H1 (cell line): ENCODE measurements at regions not wholly inside any gene's neighbourhood (a gene's known extent, or its start where the extent isn't known, plus 50 kb on each side); places are given as distances from the start of the nearest gene placed in this dataset.
A peak's percentile ranks its signal among the peaks of the same experiment; 100 is the strongest.

Source experiments
- CTCF ChIA-PET: fragments of 300-600 bp; sonication (Branson Sonifier 250); formaldehyde crosslinking; loops from one replicate; lab custom pipeline; 2021; ENCODE audit not compliant: partially characterized antibody; lab: Charles Lee
- POLR2A ChIA-PET: fragments of 300-600 bp; sonication (Branson Sonifier 250); formaldehyde crosslinking; loops from one replicate; lab custom pipeline; 2021; ENCODE audit warnings: inconsistent platforms; ENCODE audit not compliant: partially characterized antibody; lab: Charles Lee
- DNase-seq, 2 experiments: peaks; one replicate each; pipeline versions ENCODE4 v3.0.0 to v3.0.0-alpha.2; 2010 to 2022; ENCODE audit warnings: low spot score in 2 of 2, low read depth in 1 of 2, mixed read lengths in 1 of 2
- FAIRE-seq: peaks from 2 replicates; lab custom pipeline; 2011; peaks lifted over from hg19 to GRCh38; lab: Jason Lieb, UNC
- H2AFZ ChIP-seq: 2 replicates; pipeline ENCODE4 v1.8.1; 2012; ENCODE audit warnings: low read length, inconsistent platforms
- H2AK5ac ChIP-seq: 2 replicates; pipeline ENCODE4 v1.6.1; 2013; ENCODE audit warnings: low read depth, low read length
- H2BK120ac ChIP-seq: replicated peaks from 2 replicates; pipeline ENCODE3; 2013; ENCODE audit warnings: low read depth, low read length, inconsistent platforms
- H2BK12ac ChIP-seq: 2 replicates; pipeline ENCODE4 v1.6.1; 2013; ENCODE audit warnings: low read depth, low read length
- H2BK15ac ChIP-seq: 2 replicates; pipeline ENCODE4 v1.6.1; 2013; ENCODE audit warnings: low read length
- H2BK20ac ChIP-seq: 2 replicates; pipeline ENCODE4 v1.6.1; 2013; ENCODE audit warnings: low read length
- H2BK5ac ChIP-seq: 2 replicates; pipeline ENCODE4 v1.6.1; 2013; ENCODE audit warnings: low read depth, low read length
- H3K14ac ChIP-seq: 2 replicates; pipeline ENCODE4 v1.6.1; 2013; ENCODE audit warnings: inconsistent platforms; ENCODE audit not compliant: insufficient read length
- H3K18ac ChIP-seq: 2 replicates; pipeline ENCODE4 v1.6.1; 2013; ENCODE audit warnings: low read length; ENCODE audit errors: extremely low read depth
- H3K23ac ChIP-seq: 2 replicates; pipeline ENCODE4 v1.6.1; 2013; ENCODE audit warnings: inconsistent platforms; ENCODE audit not compliant: insufficient read length
- H3K23me2 ChIP-seq: 2 replicates; pipeline ENCODE4 v1.6.1; 2013; ENCODE audit warnings: low read depth, low read length
- H3K27ac ChIP-seq: 2 replicates; pipeline ENCODE4 v1.6.1; 2011; ENCODE audit warnings: low read depth, low read length, inconsistent platforms
- H3K27me3 ChIP-seq, 4 experiments: replicated peaks in 1 of 4; 1 replicate in 1 of 4; 2 replicates in 3 of 4; pipeline versions ENCODE4 v1.6.1 to v1.8.1; 2011 to 2013; ENCODE audit warnings: low read length in 3 of 4, mild to moderate bottlenecking in 3 of 4, inconsistent platforms in 2 of 4, mixed read lengths in 2 of 4, moderate library complexity in 1 of 4; ENCODE audit not compliant: control insufficient read depth in 3 of 4, insufficient read depth in 3 of 4; ENCODE audit errors: extremely low read depth in 1 of 4
- H3K36me3 ChIP-seq, 4 experiments: 2 replicates each; pipeline versions ENCODE4 v1.6.1 to v1.8.1; 2011 to 2013; ENCODE audit warnings: mild to moderate bottlenecking in 4 of 4, low read length in 3 of 4, moderate library complexity in 2 of 4, control low read depth in 1 of 4, inconsistent platforms in 1 of 4; ENCODE audit not compliant: insufficient read depth in 4 of 4, control insufficient read depth in 2 of 4
- H3K4ac ChIP-seq: replicated peaks from 2 replicates; pipeline ENCODE3; 2013; ENCODE audit warnings: low read length, low read depth, mixed read lengths, inconsistent platforms; ENCODE audit not compliant: insufficient read length
- H3K4me1 ChIP-seq, 4 experiments: replicated peaks in 1 of 4; 1 replicate in 1 of 4; 2 replicates in 3 of 4; pipeline versions ENCODE4 v1.6.1 to v1.8.1; 2011 to 2013; ENCODE audit warnings: low read length in 3 of 4, inconsistent platforms in 2 of 4, mixed read lengths in 1 of 4; ENCODE audit not compliant: insufficient read depth in 4 of 4, control insufficient read depth in 3 of 4
- H3K4me2 ChIP-seq, 2 experiments: 2 replicates each; pipeline versions ENCODE4 v1.6.1 to v1.8.1; 2011 to 2013; ENCODE audit warnings: low read depth in 2 of 2, low read length in 2 of 2, control low read depth in 1 of 2, inconsistent platforms in 1 of 2, mild to moderate bottlenecking in 1 of 2; ENCODE audit not compliant: insufficient read depth in 1 of 2
- H3K4me3 ChIP-seq, 4 experiments: fragments of 200-600, 300-600 bp in 1 of 4; sonication (generic), shearing (Covaris generic), sonication (Bioruptor Twin) in 1 of 4; 2 replicates each; pipeline versions ENCODE4 v1.5.1 to v1.8.1; 2011 to 2016; ENCODE audit warnings: low read length in 4 of 4, low read depth in 3 of 4, control low read depth in 2 of 4, inconsistent platforms in 2 of 4, mild to moderate bottlenecking in 2 of 4, mixed read lengths in 1 of 4, moderate library complexity in 1 of 4; ENCODE audit not compliant: insufficient read depth in 2 of 4; ENCODE audit errors: extremely low read depth in 1 of 4
- H3K56ac ChIP-seq: replicated peaks from 2 replicates; pipeline ENCODE3; 2013; ENCODE audit warnings: low read depth, mild to moderate bottlenecking, mixed read lengths, low read length, inconsistent platforms; ENCODE audit not compliant: insufficient read length
- H3K79me1 ChIP-seq: 2 replicates; pipeline ENCODE4 v1.6.1; 2013; ENCODE audit warnings: low read depth, low read length, control low read depth
- H3K79me2 ChIP-seq, 2 experiments: 2 replicates each; pipeline versions ENCODE4 v1.6.1 to v1.8.1; 2012 to 2013; ENCODE audit warnings: low read length in 2 of 2, mild to moderate bottlenecking in 2 of 2, inconsistent platforms in 1 of 2; ENCODE audit not compliant: insufficient read depth in 2 of 2, control insufficient read depth in 1 of 2
- H3K9ac ChIP-seq, 4 experiments: replicated peaks in 1 of 4; 1 replicate in 1 of 4; 2 replicates in 3 of 4; pipeline versions ENCODE4 v1.6.1 to v1.8.1; 2011 to 2013; ENCODE audit warnings: low read depth in 3 of 4, low read length in 3 of 4, control low read depth in 2 of 4, mild to moderate bottlenecking in 2 of 4, moderate library complexity in 2 of 4, inconsistent platforms in 1 of 4; ENCODE audit errors: extremely low read depth in 1 of 4
- H3K9me3 ChIP-seq, 2 experiments: 2 replicates each; pipeline versions ENCODE4 v1.6.1 to v1.8.1; 2012 to 2013; ENCODE audit warnings: mild to moderate bottlenecking in 2 of 2, moderate library complexity in 2 of 2, control low read depth in 1 of 2, inconsistent platforms in 1 of 2, low read depth in 1 of 2, low read length in 1 of 2, mixed read lengths in 1 of 2; ENCODE audit not compliant: insufficient read depth in 2 of 2
- H4K20me1 ChIP-seq, 2 experiments: replicated peaks in 1 of 2; 2 replicates each; pipeline versions ENCODE3 to v1.8.1; 2011 to 2013; ENCODE audit warnings: inconsistent platforms in 2 of 2, low read length in 2 of 2, mild to moderate bottlenecking in 1 of 2; ENCODE audit not compliant: insufficient read depth in 2 of 2, control insufficient read depth in 1 of 2
- H4K5ac ChIP-seq: 2 replicates; pipeline ENCODE4 v1.6.1; 2013; ENCODE audit warnings: low read length, low read depth, mixed read lengths, inconsistent platforms; ENCODE audit not compliant: insufficient read length
- H4K8ac ChIP-seq: 2 replicates; pipeline ENCODE4 v1.8.0; 2013; ENCODE audit warnings: mild to moderate bottlenecking, moderate library complexity, low read length, inconsistent platforms; ENCODE audit not compliant: insufficient read depth; ENCODE audit errors: extremely low read depth
- H4K91ac ChIP-seq: replicated peaks from 2 replicates; pipeline ENCODE3; 2013; ENCODE audit warnings: low read length, mixed read lengths, inconsistent platforms; ENCODE audit not compliant: insufficient read length
- CEBPB ChIP-seq: IDR thresholded peaks from 2 replicates; pipeline ENCODE4 v1.6.1; 2012; ENCODE audit warnings: low read depth, low read length
- MAFK ChIP-seq: IDR thresholded peaks from 2 replicates; pipeline ENCODE4 v1.6.1; 2012; ENCODE audit warnings: low read depth, mild to moderate bottlenecking, improper control_type of control experiment, low read length
- SIRT6 ChIP-seq: IDR thresholded peaks from one replicate; pipeline ENCODE4 v1.7.1; 2012; ENCODE audit warnings: low read length, inconsistent platforms
- WGBS, 2 experiments: shearing (Covaris generic) in 1 of 2; methylation state at CpG; one replicate each; pipeline versions ENCODE4 v1.1.6 to v1.1.7; 2013 to 2015; ENCODE audit warnings: low lambda C conversion rate in 2 of 2, mixed read lengths in 2 of 2, inconsistent platforms in 1 of 2, low coverage in 1 of 2, missing lambda C conversion rate in 1 of 2; ENCODE audit not compliant: insufficient replicate concordance in 2 of 2, insufficient coverage in 1 of 2, insufficient read length in 1 of 2; ENCODE audit errors: extremely low coverage in 1 of 2, missing lambda C conversion rate in 1 of 2; 5-methylcytosine and 5-hydroxymethylcytosine counted together

- WGBS, 2 experiments: 92% methylated on average over 3 of the region's 3 CpGs; no CpG with 5 or more reads in 1 of the 2 experiments
- CTCF ChIA-PET: interaction anchor here (2.8 kb wide), 1 partner anchor 39 kb away, joined by 10 read pairs; no protein-coding TSS in a partner anchor
- no peak for TF ChIP-seq CEBPB
- TF ChIP-seq SIRT6: no peak
- TF ChIP-seq MAFK: no peak
Measured at GRCh38 chr9:108800632-108801099, 55.1 kb downstream of the ACTL7B start.

More at GRCh38 chr9:108800632-108801099, 55.1 kb downstream of the ACTL7B start:
- H3K9ac ChIP-seq: no peak overlapping the region
- peaks cover 0 to 4% (median 1%) of the 10 kb centered on the region in 4 experiments; a peak in 2 of 7 replicates for H3K4me1 ChIP-seq
- H3K79me1 ChIP-seq: no peaks in the 10 kb centered on the region
- no peak overlapping the region for H2BK5ac ChIP-seq
- no peaks in the 10 kb centered on the region for H3K79me2 ChIP-seq
- H3K4me3 ChIP-seq: no peak overlapping the region
- no peak overlapping the region for H2BK15ac ChIP-seq
- no peaks in the 10 kb centered on the region for H3K23me2 ChIP-seq
- H3K4me2 ChIP-seq: no peak overlapping the region
- no peak overlapping the region for H2AK5ac ChIP-seq
- H3K27me3 ChIP-seq: no peaks in the 10 kb centered on the region
- no peaks in the 10 kb centered on the region for H4K20me1 ChIP-seq
- no peak overlapping the region for H3K27ac ChIP-seq
- H2BK20ac ChIP-seq: no peak overlapping the region
- no peak overlapping the region for H3K14ac ChIP-seq
- FAIRE-seq: no peak
- H3K18ac ChIP-seq: no peak overlapping the region
- no peak overlapping the region; the same call in 1 of the 2 replicates for H4K8ac ChIP-seq
- no peak overlapping the region for H3K4ac ChIP-seq
- POLR2A ChIA-PET: no interaction called here
- no peak overlapping the region for H2BK120ac ChIP-seq
- no peak overlapping the region for H2AFZ ChIP-seq
- H2BK12ac ChIP-seq: 0 out of 2 replicates have a peak overlapping the region, but pooled peaks have one; percentile 22
- H3K56ac ChIP-seq: no peak overlapping the region
- H3K36me3 ChIP-seq: no peaks in the 10 kb centered on the region
- no peak for DNase-seq
- no peak overlapping the region for H4K5ac ChIP-seq
- no peak overlapping the region for H3K23ac ChIP-seq
- no peaks in the 10 kb centered on the region for H3K9me3 ChIP-seq
- H4K91ac ChIP-seq: no peak overlapping the region
